ENCODE measurements at regions not wholly inside any gene's neighbourhood (a gene's known extent, or its start where the extent isn't known, plus 50 kb on each side); places are given as distances from the start of the nearest gene placed in this dataset.

- Mint-ChIP-seq H3K4me3 (no peak overlapping the region), H3K4me1 (no peaks in the 10 kb centered on the region), H3K27ac (no peak overlapping the region), H3K27me3 (no peaks in the 10 kb centered on the region), H3K9me3 (ENCODE audit: insufficient read depth) (peaks cover 6% of the 10 kb centered on the region)
- CTCF ChIA-PET = no interaction called here
- Histone ChIP-seq H3K27me3 (replicated peaks in 1 of 4; ENCODE audit: control extremely low read depth in 1 of 4, control insufficient read depth in 3 of 4, insufficient read depth in 4 of 4, low read length in 3 of 4) (no peaks in the 10 kb centered on the region), H3K9me3 (ENCODE audit: control extremely low read depth in 1 of 3, control insufficient read depth in 2 of 3, insufficient read depth in 1 of 3, low read length in 2 of 3) (peaks cover 0 to 2% (median 0%) of the 10 kb centered on the region in 3 donors), H3K4me3 (ENCODE audit: control extremely low read depth in 1 of 5, extremely low read depth in 1 of 5, insufficient read depth in 1 of 5, low read depth in 2 of 5, low read length in 4 of 5) (no peak overlapping the region), H3K79me2 (ENCODE audit: control insufficient read depth, insufficient read depth, low read length) (no peaks in the 10 kb centered on the region), H3K36me3 (replicated peaks in 1 of 2; ENCODE audit: control extremely low read depth in 1 of 2, control insufficient read depth in 1 of 2, extremely low read depth in 1 of 2, insufficient read depth in 2 of 2, low read length in 1 of 2) (no peaks in the 10 kb centered on the region), H3K4me1 (ENCODE audit: control insufficient read depth in 2 of 2, insufficient read depth in 2 of 2, low read length in 2 of 2) (no peaks in the 10 kb centered on the region), H3K4me2 (replicated peaks; ENCODE audit: low read depth, low read length, poor library complexity, severe bottlenecking) (no peak overlapping the region), H3K27ac (ENCODE audit: low read length in 2 of 2) (no peak overlapping the region), H4K20me1 (ENCODE audit: control insufficient read depth, insufficient read depth, low read length, poor library complexity, severe bottlenecking) (no peaks in the 10 kb centered on the region), H2AFZ (ENCODE audit: insufficient read depth, low read depth, low read length, poor library complexity, severe bottlenecking) (no peak overlapping the region), H3K9ac (ENCODE audit: low read length) (no peak overlapping the region)
- ATAC-seq (ENCODE audit: low read depth) = no peak
- TF ChIP-seq CTCF (IDR thresholded peaks at IDR 0.05) = no peak
- TF ChIP-seq EZH2 (IDR thresholded peaks at IDR 0.05; ENCODE audit: borderline replicate concordance, insufficient read depth, low read depth, low read length, poor library complexity, severe bottlenecking) = no peak
- intact Hi-C loops (cut with micrococcal nuclease) = no loop called here
- DNase-seq = no peak
- POLR2A ChIA-PET = no interaction called here
- no CpG with 5 or more reads among the region's 1 CpG for WGBS (ENCODE audit: insufficient coverage)
Measured at GRCh38 chr9:24342457-24342856, 203.2 kb downstream of the IZUMO3 start.

- H3K4me1 ChIP-seq (ENCODE audit: control insufficient read depth in 2 of 2, insufficient read depth in 2 of 2, low read length in 2 of 2) = no peaks in the 10 kb centered on the region
- Mint-ChIP-seq H3K4me1 (no peaks in the 10 kb centered on the region), H3K27me3 (no peaks in the 10 kb centered on the region), H3K27ac (no peak overlapping the region), H3K4me3 (no peak overlapping the region), H3K9me3 (ENCODE audit: insufficient read depth) (peaks cover 4% of the 10 kb centered on the region)
- no peak overlapping the region for H3K4me2 ChIP-seq (replicated peaks; ENCODE audit: low read depth, low read length, poor library complexity, severe bottlenecking)
- no peak overlapping the region for H2AFZ ChIP-seq (ENCODE audit: insufficient read depth, low read depth, low read length, poor library complexity, severe bottlenecking)
- H3K9me3 ChIP-seq (ENCODE audit: control extremely low read depth in 1 of 3, control insufficient read depth in 2 of 3, insufficient read depth in 1 of 3, low read length in 2 of 3) = no peaks in the 10 kb centered on the region
- POLR2A ChIA-PET = no interaction called here
- H3K36me3 ChIP-seq (replicated peaks in 1 of 2; ENCODE audit: control extremely low read depth in 1 of 2, control insufficient read depth in 1 of 2, extremely low read depth in 1 of 2, insufficient read depth in 2 of 2, low read length in 1 of 2) = no peaks in the 10 kb centered on the region
- 66% methylated on average over 2 of the region's 2 CpGs for WGBS (ENCODE audit: insufficient coverage)
- H4K20me1 ChIP-seq (ENCODE audit: control insufficient read depth, insufficient read depth, low read length, poor library complexity, severe bottlenecking) = no peaks in the 10 kb centered on the region
- H3K27me3 ChIP-seq (replicated peaks in 1 of 4; ENCODE audit: control extremely low read depth in 1 of 4, control insufficient read depth in 3 of 4, insufficient read depth in 4 of 4, low read length in 3 of 4) = no peaks in the 10 kb centered on the region
- H3K27ac ChIP-seq (ENCODE audit: low read length in 2 of 2) = no peak overlapping the region
- intact Hi-C loops (cut with micrococcal nuclease) = no loop called here
- TF ChIP-seq CTCF (IDR thresholded peaks at IDR 0.05) (no peak), EZH2 (IDR thresholded peaks at IDR 0.05; ENCODE audit: borderline replicate concordance, insufficient read depth, low read depth, low read length, poor library complexity, severe bottlenecking) (no peak)
- CTCF ChIA-PET = no interaction called here
- no peak for ATAC-seq (ENCODE audit: low read depth)
- no peaks in the 10 kb centered on the region for H3K79me2 ChIP-seq (ENCODE audit: control insufficient read depth, insufficient read depth, low read length)
- no peak for DNase-seq
- H3K4me3 ChIP-seq (ENCODE audit: control extremely low read depth in 1 of 5, extremely low read depth in 1 of 5, insufficient read depth in 1 of 5, low read depth in 2 of 5, low read length in 4 of 5) = no peak overlapping the region
- no peak overlapping the region for H3K9ac ChIP-seq (ENCODE audit: low read length)
Measured at GRCh38 chr9:24333629-24334028, 212.1 kb downstream of the IZUMO3 start.
